ENCODE measurements at regions not wholly inside any gene's neighbourhood (a gene's known extent, or its start where the extent isn't known, plus 50 kb on each side); places are given as distances from the start of the nearest gene placed in this dataset.

GRCh38 chr1:169019419-169020058 is 87.0 kb upstream of the ATP1B1 start:
- TF ChIP-seq, protein P1, sequence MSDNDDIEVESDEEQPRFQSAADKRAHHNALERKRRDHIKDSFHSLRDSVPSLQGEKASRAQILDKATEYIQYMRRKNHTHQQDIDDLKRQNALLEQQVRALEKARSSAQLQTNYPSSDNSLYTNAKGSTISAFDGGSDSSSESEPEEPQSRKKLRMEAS (CRISPR knock-in tag; IDR thresholded peaks at IDR 0.05) = no peak
- TF ChIP-seq, protein P2, sequence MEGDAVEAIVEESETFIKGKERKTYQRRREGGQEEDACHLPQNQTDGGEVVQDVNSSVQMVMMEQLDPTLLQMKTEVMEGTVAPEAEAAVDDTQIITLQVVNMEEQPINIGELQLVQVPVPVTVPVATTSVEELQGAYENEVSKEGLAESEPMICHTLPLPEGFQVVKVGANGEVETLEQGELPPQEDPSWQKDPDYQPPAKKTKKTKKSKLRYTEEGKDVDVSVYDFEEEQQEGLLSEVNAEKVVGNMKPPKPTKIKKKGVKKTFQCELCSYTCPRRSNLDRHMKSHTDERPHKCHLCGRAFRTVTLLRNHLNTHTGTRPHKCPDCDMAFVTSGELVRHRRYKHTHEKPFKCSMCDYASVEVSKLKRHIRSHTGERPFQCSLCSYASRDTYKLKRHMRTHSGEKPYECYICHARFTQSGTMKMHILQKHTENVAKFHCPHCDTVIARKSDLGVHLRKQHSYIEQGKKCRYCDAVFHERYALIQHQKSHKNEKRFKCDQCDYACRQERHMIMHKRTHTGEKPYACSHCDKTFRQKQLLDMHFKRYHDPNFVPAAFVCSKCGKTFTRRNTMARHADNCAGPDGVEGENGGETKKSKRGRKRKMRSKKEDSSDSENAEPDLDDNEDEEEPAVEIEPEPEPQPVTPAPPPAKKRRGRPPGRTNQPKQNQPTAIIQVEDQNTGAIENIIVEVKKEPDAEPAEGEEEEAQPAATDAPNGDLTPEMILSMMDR (IDR thresholded peaks at IDR 0.05) = no peak
- no peak for TF ChIP-seq SP1 (CRISPR knock-in tag; conservative IDR thresholded peaks at IDR 0.05)
- TF ChIP-seq NR2C2 (CRISPR knock-in tag; IDR thresholded peaks at IDR 0.05) = no peak
- TF ChIP-seq NFYB (CRISPR knock-in tag; conservative IDR thresholded peaks at IDR 0.05; ENCODE audit: low read depth) = no peak
- no peak for TF ChIP-seq ELF4 (CRISPR knock-in tag; IDR thresholded peaks at IDR 0.05; ENCODE audit: low read depth)
- TF ChIP-seq MLX (CRISPR knock-in tag; IDR thresholded peaks at IDR 0.05) = no peak
- TF ChIP-seq, protein P3, sequence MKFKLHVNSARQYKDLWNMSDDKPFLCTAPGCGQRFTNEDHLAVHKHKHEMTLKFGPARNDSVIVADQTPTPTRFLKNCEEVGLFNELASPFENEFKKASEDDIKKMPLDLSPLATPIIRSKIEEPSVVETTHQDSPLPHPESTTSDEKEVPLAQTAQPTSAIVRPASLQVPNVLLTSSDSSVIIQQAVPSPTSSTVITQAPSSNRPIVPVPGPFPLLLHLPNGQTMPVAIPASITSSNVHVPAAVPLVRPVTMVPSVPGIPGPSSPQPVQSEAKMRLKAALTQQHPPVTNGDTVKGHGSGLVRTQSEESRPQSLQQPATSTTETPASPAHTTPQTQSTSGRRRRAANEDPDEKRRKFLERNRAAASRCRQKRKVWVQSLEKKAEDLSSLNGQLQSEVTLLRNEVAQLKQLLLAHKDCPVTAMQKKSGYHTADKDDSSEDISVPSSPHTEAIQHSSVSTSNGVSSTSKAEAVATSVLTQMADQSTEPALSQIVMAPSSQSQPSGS (CRISPR knock-in tag; IDR thresholded peaks at IDR 0.05; ENCODE audit: borderline replicate concordance, low read depth) = no peak
- no peak for TF ChIP-seq CREB1 (CRISPR knock-in tag; IDR thresholded peaks at IDR 0.05)
